PC-3 (cell line): ENCODE measurements at regions not wholly inside any gene's neighbourhood (a gene's known extent, or its start where the extent isn't known, plus 50 kb on each side); places are given as distances from the start of the nearest gene placed in this dataset.

ENCODE experiments used
- EZH2 ChIP-seq: fragments of 300-600 bp; sonication (generic); IDR thresholded peaks from one replicate; pipeline ENCODE4 v1.6.1; 2017; ENCODE audit warnings: antibody characterized with exemption, mild to moderate bottlenecking, low read length; ENCODE audit not compliant: unreplicated experiment
- EZH2phosphoT487 ChIP-seq: fragments of 300-600 bp; sonication (generic); IDR thresholded peaks from 2 replicates; pipeline ENCODE4 v1.6.1; 2018; ENCODE audit warnings: mild to moderate bottlenecking, antibody characterized with exemption, low read length, borderline replicate concordance
- TF ChIP-seq, protein P1 (sequence below): fragments of 300-600 bp; sonication (generic); conservative IDR thresholded peaks from 2 replicates; pipeline ENCODE4 v1.5.1; 2017; ENCODE audit warnings: antibody characterized with exemption, low read depth, mild to moderate bottlenecking, low read length

GRCh38 chr4:67006791-67007190, 538.5 kb downstream of the CENPC start:
- TF ChIP-seq, protein P1, sequence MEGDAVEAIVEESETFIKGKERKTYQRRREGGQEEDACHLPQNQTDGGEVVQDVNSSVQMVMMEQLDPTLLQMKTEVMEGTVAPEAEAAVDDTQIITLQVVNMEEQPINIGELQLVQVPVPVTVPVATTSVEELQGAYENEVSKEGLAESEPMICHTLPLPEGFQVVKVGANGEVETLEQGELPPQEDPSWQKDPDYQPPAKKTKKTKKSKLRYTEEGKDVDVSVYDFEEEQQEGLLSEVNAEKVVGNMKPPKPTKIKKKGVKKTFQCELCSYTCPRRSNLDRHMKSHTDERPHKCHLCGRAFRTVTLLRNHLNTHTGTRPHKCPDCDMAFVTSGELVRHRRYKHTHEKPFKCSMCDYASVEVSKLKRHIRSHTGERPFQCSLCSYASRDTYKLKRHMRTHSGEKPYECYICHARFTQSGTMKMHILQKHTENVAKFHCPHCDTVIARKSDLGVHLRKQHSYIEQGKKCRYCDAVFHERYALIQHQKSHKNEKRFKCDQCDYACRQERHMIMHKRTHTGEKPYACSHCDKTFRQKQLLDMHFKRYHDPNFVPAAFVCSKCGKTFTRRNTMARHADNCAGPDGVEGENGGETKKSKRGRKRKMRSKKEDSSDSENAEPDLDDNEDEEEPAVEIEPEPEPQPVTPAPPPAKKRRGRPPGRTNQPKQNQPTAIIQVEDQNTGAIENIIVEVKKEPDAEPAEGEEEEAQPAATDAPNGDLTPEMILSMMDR: no peak
- TF ChIP-seq EZH2: no peak
- TF ChIP-seq EZH2phosphoT487: no peak
